ENCODE measurements at regions not wholly inside any gene's neighbourhood (a gene's known extent, or its start where the extent isn't known, plus 50 kb on each side); places are given as distances from the start of the nearest gene placed in this dataset.

DNA sequence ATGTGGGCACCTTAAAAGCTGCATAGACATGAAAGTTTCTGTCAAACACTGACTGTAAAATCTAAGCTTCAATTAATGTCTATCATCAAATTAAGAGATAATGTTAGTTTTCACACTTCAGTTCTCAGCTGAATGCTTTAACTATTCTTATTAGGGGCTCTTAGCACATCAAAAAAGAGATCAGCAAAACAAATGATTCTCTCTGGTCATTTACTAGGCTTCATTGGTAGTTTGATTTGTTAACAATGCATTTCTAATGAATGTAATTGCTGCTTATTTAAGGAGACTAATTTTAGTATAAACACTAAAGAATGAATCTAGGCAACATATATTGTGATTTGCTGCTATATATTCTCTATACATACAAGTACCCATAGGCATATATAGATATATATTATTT is 1182.0 kb downstream of the MAT2B start:
- H2AFZ ChIP-seq (ENCODE audit: low read length): no peak overlapping the region
- TF ChIP-seq, protein P1, sequence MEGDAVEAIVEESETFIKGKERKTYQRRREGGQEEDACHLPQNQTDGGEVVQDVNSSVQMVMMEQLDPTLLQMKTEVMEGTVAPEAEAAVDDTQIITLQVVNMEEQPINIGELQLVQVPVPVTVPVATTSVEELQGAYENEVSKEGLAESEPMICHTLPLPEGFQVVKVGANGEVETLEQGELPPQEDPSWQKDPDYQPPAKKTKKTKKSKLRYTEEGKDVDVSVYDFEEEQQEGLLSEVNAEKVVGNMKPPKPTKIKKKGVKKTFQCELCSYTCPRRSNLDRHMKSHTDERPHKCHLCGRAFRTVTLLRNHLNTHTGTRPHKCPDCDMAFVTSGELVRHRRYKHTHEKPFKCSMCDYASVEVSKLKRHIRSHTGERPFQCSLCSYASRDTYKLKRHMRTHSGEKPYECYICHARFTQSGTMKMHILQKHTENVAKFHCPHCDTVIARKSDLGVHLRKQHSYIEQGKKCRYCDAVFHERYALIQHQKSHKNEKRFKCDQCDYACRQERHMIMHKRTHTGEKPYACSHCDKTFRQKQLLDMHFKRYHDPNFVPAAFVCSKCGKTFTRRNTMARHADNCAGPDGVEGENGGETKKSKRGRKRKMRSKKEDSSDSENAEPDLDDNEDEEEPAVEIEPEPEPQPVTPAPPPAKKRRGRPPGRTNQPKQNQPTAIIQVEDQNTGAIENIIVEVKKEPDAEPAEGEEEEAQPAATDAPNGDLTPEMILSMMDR (IDR thresholded peaks at IDR 0.05; ENCODE audit: extremely low read depth, low read depth, low read length): no peak
- H3K4me1 ChIP-seq (ENCODE audit: insufficient read depth, low read length): no peaks in the 10 kb centered on the region
- no peak overlapping the region for H3K4me2 ChIP-seq (ENCODE audit: insufficient read depth, low read length)
- H3K36me3 ChIP-seq (ENCODE audit: insufficient read depth, low read length): no peaks in the 10 kb centered on the region
- no peak overlapping the region for H3K4me3 ChIP-seq (ENCODE audit: insufficient read depth, low read length)
- H4K20me1 ChIP-seq (ENCODE audit: insufficient read depth, low read length): no peaks in the 10 kb centered on the region
- no peak overlapping the region for H3K27ac ChIP-seq (ENCODE audit: low read depth, low read length)
- no peaks in the 10 kb centered on the region for H3K27me3 ChIP-seq (ENCODE audit: insufficient read depth, low read length)
- no peak for DNase-seq (ENCODE audit: insufficient read length, low spot score, missing footprints)
- H3K79me2 ChIP-seq (ENCODE audit: insufficient read depth, low read length): no peaks in the 10 kb centered on the region
- H3K9me3 ChIP-seq (ENCODE audit: low read depth, low read length): no peaks in the 10 kb centered on the region

DNA sequence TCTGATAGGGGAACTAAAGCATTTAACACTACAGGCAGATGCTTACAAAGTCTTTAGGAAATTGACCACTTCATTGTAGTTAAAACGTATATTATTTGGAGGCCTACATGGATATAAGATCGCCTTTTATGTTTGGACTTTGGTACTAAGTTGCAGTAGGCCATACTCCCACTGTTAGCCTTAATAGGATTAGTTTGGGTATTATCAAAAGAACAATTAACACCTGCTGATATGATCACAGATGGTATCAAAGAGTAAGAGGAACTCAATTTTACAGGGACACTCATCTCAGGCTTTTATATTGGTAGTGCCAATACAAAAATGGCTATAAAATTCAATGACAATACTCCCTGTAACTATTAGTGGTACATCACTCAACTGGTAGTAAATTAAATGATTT is 1183.0 kb downstream of the MAT2B start:
- no peak overlapping the region for H2AFZ ChIP-seq (ENCODE audit: low read length)
- H3K4me1 ChIP-seq (ENCODE audit: insufficient read depth, low read length): no peaks in the 10 kb centered on the region
- no peak overlapping the region for H3K27ac ChIP-seq (ENCODE audit: low read depth, low read length)
- H4K20me1 ChIP-seq (ENCODE audit: insufficient read depth, low read length): no peaks in the 10 kb centered on the region
- no peaks in the 10 kb centered on the region for H3K9me3 ChIP-seq (ENCODE audit: low read depth, low read length)
- H3K79me2 ChIP-seq (ENCODE audit: insufficient read depth, low read length): no peaks in the 10 kb centered on the region
- no peaks in the 10 kb centered on the region for H3K36me3 ChIP-seq (ENCODE audit: insufficient read depth, low read length)
- no peaks in the 10 kb centered on the region for H3K27me3 ChIP-seq (ENCODE audit: insufficient read depth, low read length)
- H3K4me2 ChIP-seq (ENCODE audit: insufficient read depth, low read length): no peak overlapping the region
- TF ChIP-seq, protein P1 (IDR thresholded peaks at IDR 0.05; ENCODE audit: extremely low read depth, low read depth, low read length): no peak
- H3K4me3 ChIP-seq (ENCODE audit: insufficient read depth, low read length): no peak overlapping the region
- no peak for DNase-seq (ENCODE audit: insufficient read length, low spot score, missing footprints)

DNA sequence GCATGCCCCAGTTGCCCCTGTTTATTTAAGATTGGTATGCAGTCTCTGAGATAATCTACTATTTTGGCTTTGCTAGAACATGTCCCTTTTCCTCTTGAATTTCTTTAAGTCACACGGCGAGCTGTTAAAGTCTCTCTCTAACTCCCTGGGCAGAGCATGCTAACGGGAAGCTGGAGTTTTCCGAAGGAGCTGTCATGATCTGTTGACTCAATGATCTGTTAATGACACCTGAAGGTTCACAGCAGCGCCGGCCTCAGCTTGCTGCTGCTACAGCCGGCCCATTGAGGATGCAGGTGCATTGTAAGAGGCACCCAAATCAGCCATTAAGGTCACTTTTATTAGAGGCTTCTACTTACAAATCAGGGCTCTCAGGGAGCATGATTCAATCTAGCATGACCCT is 1203.4 kb downstream of the MAT2B start:
- Histone ChIP-seq H4K20me1 (ENCODE audit: insufficient read depth, low read length) (no peaks in the 10 kb centered on the region), H3K4me2 (ENCODE audit: insufficient read depth, low read length) (no peak overlapping the region), H3K27ac (ENCODE audit: low read depth, low read length) (no peak overlapping the region), H3K79me2 (ENCODE audit: insufficient read depth, low read length) (no peaks in the 10 kb centered on the region), H2AFZ (ENCODE audit: low read length) (no peak overlapping the region), H3K9me3 (ENCODE audit: low read depth, low read length) (no peaks in the 10 kb centered on the region), H3K36me3 (ENCODE audit: insufficient read depth, low read length) (no peaks in the 10 kb centered on the region), H3K27me3 (ENCODE audit: insufficient read depth, low read length) (no peaks in the 10 kb centered on the region), H3K4me3 (ENCODE audit: insufficient read depth, low read length) (no peak overlapping the region), H3K4me1 (ENCODE audit: insufficient read depth, low read length) (no peaks in the 10 kb centered on the region)
- no peak for DNase-seq (ENCODE audit: insufficient read length, low spot score, missing footprints)
- TF ChIP-seq, protein P1 (IDR thresholded peaks at IDR 0.05; ENCODE audit: extremely low read depth, low read depth, low read length): no peak

DNA sequence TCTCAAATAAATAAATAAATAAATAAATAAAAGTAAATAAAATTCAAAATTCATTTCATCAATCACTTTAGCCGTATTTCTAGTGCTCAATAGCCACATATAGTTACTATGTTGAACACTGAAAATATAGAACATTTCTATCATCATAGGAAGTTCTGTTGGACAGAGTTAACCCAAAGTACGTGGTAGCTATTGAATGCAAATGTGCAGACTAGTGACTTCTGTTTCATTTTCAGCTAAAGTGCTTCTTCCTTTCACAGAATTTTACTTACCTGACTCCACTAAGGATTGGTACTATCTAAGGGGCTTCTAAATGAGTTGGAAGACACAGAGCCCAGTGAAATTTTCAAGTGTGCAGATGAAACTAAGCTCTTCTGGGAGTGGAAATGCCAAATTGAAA is 1208.3 kb downstream of the MAT2B start:
- H2AFZ ChIP-seq (ENCODE audit: low read length): no peak overlapping the region
- no peak overlapping the region for H3K4me2 ChIP-seq (ENCODE audit: insufficient read depth, low read length)
- TF ChIP-seq, protein P1 (IDR thresholded peaks at IDR 0.05; ENCODE audit: extremely low read depth, low read depth, low read length): no peak

More for the DNA sequence above, 1208.3 kb downstream of the MAT2B start:
- Histone ChIP-seq H4K20me1 (ENCODE audit: insufficient read depth, low read length) (no peaks in the 10 kb centered on the region), H3K4me3 (ENCODE audit: insufficient read depth, low read length) (no peak overlapping the region), H3K36me3 (ENCODE audit: insufficient read depth, low read length) (no peaks in the 10 kb centered on the region), H3K27me3 (ENCODE audit: insufficient read depth, low read length) (no peaks in the 10 kb centered on the region), H3K27ac (ENCODE audit: low read depth, low read length) (no peak overlapping the region), H3K9me3 (ENCODE audit: low read depth, low read length) (no peaks in the 10 kb centered on the region), H3K79me2 (ENCODE audit: insufficient read depth, low read length) (no peaks in the 10 kb centered on the region), H3K4me1 (ENCODE audit: insufficient read depth, low read length) (no peaks in the 10 kb centered on the region)
- DNase-seq (ENCODE audit: insufficient read length, low spot score, missing footprints): no peak
